GM13976 (cell line): ENCODE measurements at regions not wholly inside any gene's neighbourhood (a gene's known extent, or its start where the extent isn't known, plus 50 kb on each side); places are given as distances from the start of the nearest gene placed in this dataset.

Source experiments
- DNase-seq: peaks from one replicate; pipeline ENCODE4 v3.0.0; 2012; ENCODE audit warnings: low spot score
- CTCF ChIP-seq: IDR thresholded peaks from 2 replicates; pipeline ENCODE4 v1.5.1; 2012; ENCODE audit warnings: borderline replicate concordance, mild to moderate bottlenecking; ENCODE audit not compliant: insufficient read depth; ENCODE audit errors: extremely low read depth, missing control alignments, control extremely low read depth
- in situ Hi-C: fragments of 300-500 bp; cut with MboI; formaldehyde crosslinking; loops from one replicate; pipeline ENCODE4 v1.12.0; 2022; ENCODE audit warnings: low sequenced_read_pairs, mixed read lengths, inconsistent platforms; ENCODE audit not compliant: unreplicated experiment

- TF ChIP-seq CTCF: no peak
- in situ Hi-C loops: no loop called here
- DNase-seq: no peak
Observed at GRCh38 chr13:80250213-80250810, 90.6 kb downstream of the SPRY2 start.

- DNase-seq: no peak
- in situ Hi-C loops: no loop called here
- no peak for TF ChIP-seq CTCF
Observed at GRCh38 chr13:80249516-80250212, 91.3 kb downstream of the SPRY2 start.

DNA sequence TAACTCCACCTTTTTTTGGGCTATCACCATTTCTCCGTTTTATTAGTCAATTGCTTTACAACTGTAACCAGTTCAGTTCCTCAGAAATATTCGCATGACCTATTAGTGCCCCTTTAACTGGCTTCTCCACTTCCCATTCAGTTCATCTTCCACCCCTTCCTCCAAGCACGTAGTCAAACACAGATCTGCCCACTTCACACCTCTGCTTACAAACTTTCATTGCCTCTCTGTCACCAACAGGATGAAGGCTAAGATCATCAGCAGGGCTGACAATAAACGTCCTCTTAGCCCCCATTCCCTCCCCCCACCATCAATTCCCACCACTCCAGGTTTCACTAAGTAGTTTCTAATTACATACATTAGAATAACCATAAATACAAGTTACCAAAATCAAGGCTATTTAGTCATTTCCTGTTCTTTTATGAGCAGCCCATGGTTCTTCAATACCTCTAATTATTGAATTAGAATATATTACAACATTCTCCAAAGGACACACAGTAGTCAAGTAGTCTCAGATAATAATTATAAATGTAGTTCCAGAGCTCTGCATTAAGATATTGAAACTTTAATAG is 95.7 kb downstream of the SPRY2 start:
- no peak for TF ChIP-seq CTCF
- in situ Hi-C loops: no loop called here
- DNase-seq: no peak

DNA sequence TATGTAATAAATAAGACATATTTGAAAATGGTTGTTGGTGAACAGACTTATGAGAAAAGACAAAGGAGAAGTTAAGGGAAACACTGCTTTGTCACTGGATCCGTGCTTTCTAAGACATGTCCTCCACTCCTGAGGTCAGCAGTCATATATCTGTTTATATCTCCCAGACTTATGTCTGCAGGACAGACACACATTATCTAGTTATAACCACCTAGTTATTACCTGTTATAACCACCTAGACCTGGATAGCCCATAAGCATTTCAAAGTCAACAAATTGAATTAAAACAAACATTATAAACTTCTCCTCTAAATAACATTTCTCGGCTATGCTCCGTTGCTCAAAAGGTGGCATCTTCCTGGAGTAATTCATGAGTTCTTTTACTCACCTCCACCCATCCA is 96.4 kb downstream of the SPRY2 start:
- in situ Hi-C loops: no loop called here
- DNase-seq: no peak
- no peak for TF ChIP-seq CTCF

- no peak for DNase-seq
- TF ChIP-seq CTCF: no peak
- in situ Hi-C loops: no loop called here
Observed at GRCh38 chr13:80242728-80243427, 98.0 kb downstream of the SPRY2 start.

DNA sequence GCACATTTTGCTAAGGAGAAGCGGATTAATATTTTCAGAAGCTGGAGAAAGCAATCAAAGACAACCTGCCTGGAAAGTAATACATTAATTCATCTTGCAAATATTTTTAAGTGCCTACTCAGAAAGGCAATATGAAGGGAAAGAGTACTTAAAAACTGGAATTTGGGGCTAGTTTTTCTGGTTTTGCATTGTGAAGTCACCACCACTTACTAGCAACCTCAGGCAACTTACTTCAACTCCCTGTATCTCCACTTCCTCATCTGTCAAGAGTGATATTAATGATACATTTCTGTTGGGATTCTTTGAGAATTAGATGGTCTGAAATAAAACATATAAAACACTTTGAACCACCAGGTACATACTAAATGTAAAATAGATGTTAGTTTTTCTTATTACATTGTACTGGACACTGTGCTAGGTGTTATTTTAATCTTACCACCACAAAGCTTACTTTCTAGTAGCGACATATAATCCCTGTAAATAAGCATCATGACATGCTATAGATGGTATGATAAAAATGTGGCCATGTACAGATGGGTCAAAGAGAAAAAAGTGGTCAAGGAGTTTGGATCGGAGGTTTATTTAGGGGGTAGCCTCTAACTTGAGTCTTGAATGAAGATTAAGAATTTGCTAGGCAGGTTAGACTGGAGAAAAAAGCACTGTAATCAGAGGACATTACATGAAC is 101.2 kb downstream of the SPRY2 start:
- no peak for TF ChIP-seq CTCF
- no peak for DNase-seq
- in situ Hi-C loops: no loop called here
